Prostate gland (tissue), 2 donors: ENCODE measurements at regions not wholly inside any gene's neighbourhood (a gene's known extent, or its start where the extent isn't known, plus 50 kb on each side); places are given as distances from the start of the nearest gene placed in this dataset.

Source experiments
- CTCF ChIP-seq, 4 experiments: fragments of 200-600 bp in 2 of 4; fragments of 450-650 bp in 2 of 4; sonication (generic) in 2 of 4; IDR thresholded peaks; 1 replicate in 3 of 4; 2 replicates in 1 of 4; pipeline ENCODE4 v1.5.1; 2016 to 2019; ENCODE audit warnings: antibody characterized with exemption in 4 of 4, mild to moderate bottlenecking in 2 of 4, moderate library complexity in 2 of 4
- POLR2A ChIP-seq: fragments of 450-650 bp; IDR thresholded peaks from one replicate; pipeline ENCODE4 v1.6.1; 2016; ENCODE audit warnings: antibody characterized with exemption, mild to moderate bottlenecking

GRCh38 chr4:175129797-175130196 is 211.6 kb downstream of the ADAM29 start:
- TF ChIP-seq CTCF (IDR thresholded peaks at IDR 0.05) = no peak
- TF ChIP-seq POLR2A = no peak
